Nephron (organoid): ENCODE measurements at regions not wholly inside any gene's neighbourhood (a gene's known extent, or its start where the extent isn't known, plus 50 kb on each side); places are given as distances from the start of the nearest gene placed in this dataset.
"Not testable (repeated sequence)": the region's sequence is repeated elsewhere in the genome, so short reads cannot be mapped to it uniquely, and the experiment has no call there.

Experiments used
- H3K27ac Mint-ChIP-seq, 3 experiments: 2 replicates each; pipeline ENCODE4 v1.8.0; 2020; ENCODE audit warnings: mixed read lengths in 3 of 3, mild to moderate bottlenecking in 2 of 3, moderate library complexity in 1 of 3
- H3K27me3 Mint-ChIP-seq: 2 replicates; pipeline ENCODE4 v1.8.0; 2021; ENCODE audit warnings: low read depth, mild to moderate bottlenecking, moderate library complexity, mixed read lengths
- H3K36me3 Mint-ChIP-seq: 2 replicates; pipeline ENCODE4 v1.8.0; 2020; ENCODE audit warnings: low read depth, mixed read lengths
- H3K4me1 Mint-ChIP-seq: 2 replicates; pipeline ENCODE4 v1.8.0; 2020; ENCODE audit warnings: mixed read lengths
- H3K4me3 Mint-ChIP-seq, 3 experiments: 2 replicates each; pipeline ENCODE4 v1.8.0; 2020; ENCODE audit warnings: mild to moderate bottlenecking in 3 of 3, mixed read lengths in 3 of 3, moderate library complexity in 2 of 3
- H3K9me3 Mint-ChIP-seq: 2 replicates; pipeline ENCODE4 v1.8.0; 2020; ENCODE audit warnings: mixed read lengths
- CTCF ChIP-seq, 3 experiments: fragments of 200-600 bp; sonication (generic); IDR thresholded peaks; one replicate each; pipeline ENCODE4 v1.5.0; 2021; ENCODE audit warnings: antibody characterized with exemption in 3 of 3; ENCODE audit not compliant: unreplicated experiment in 3 of 3

GRCh38 chr16:8120001-8120400, 470.3 kb downstream of the TMEM114 start:
- Mint-ChIP-seq H3K27ac (no peak overlapping the region), H3K4me3 (no peak overlapping the region), H3K4me1 (no peaks in the 10 kb centered on the region), H3K36me3 (peaks cover 4% of the 10 kb centered on the region), H3K9me3 (peaks cover 12% of the 10 kb centered on the region), H3K27me3 (no peaks in the 10 kb centered on the region)
- no peak for TF ChIP-seq CTCF (IDR thresholded peaks at IDR 0.05; ENCODE audit: unreplicated experiment in 3 of 3)

- H3K27me3 Mint-ChIP-seq, result peaks cover 3% of the 10 kb centered on the region
- no peak overlapping the region for H3K4me3 Mint-ChIP-seq
- H3K27ac Mint-ChIP-seq, result no peak overlapping the region
- no peaks in the 10 kb centered on the region for H3K4me1 Mint-ChIP-seq
- TF ChIP-seq CTCF (IDR thresholded peaks at IDR 0.05; ENCODE audit: unreplicated experiment in 3 of 3), result no peak
- peaks cover 22% of the 10 kb centered on the region for H3K9me3 Mint-ChIP-seq
- H3K36me3 Mint-ChIP-seq, result peaks cover 4% of the 10 kb centered on the region
These were observed 474.5 kb downstream of the TMEM114 start for GRCh38 chr16:8115814-8116213.

GRCh38 chr16:8114941-8115340, 475.4 kb downstream of the TMEM114 start:
- H3K4me1 Mint-ChIP-seq, result not testable (repeated sequence)
- peaks cover 22% of the 10 kb centered on the region for H3K9me3 Mint-ChIP-seq

GRCh38 chr16:8113843-8114242, 476.5 kb downstream of the TMEM114 start:
- H3K4me3 Mint-ChIP-seq, result no peak overlapping the region

More at GRCh38 chr16:8114941-8115340, 475.4 kb downstream of the TMEM114 start:
- H3K36me3 Mint-ChIP-seq, H3K4me3 Mint-ChIP-seq, H3K27ac Mint-ChIP-seq, H3K27me3 Mint-ChIP-seq: not testable (repeated sequence)

GRCh38 chr16:8110572-8111514, 479.5 kb downstream of the TMEM114 start:
- Mint-ChIP-seq H3K9me3 (peaks cover 17% of the 10 kb centered on the region), H3K27ac (no peak overlapping the region), H3K4me3 (no peak overlapping the region), H3K36me3 (peaks cover 3% of the 10 kb centered on the region), H3K27me3 (peaks cover 3% of the 10 kb centered on the region), H3K4me1 (no peaks in the 10 kb centered on the region)
- no peak for TF ChIP-seq CTCF (IDR thresholded peaks at IDR 0.05; ENCODE audit: unreplicated experiment in 3 of 3)

More at GRCh38 chr16:8113843-8114242, 476.5 kb downstream of the TMEM114 start:
- H3K9me3 Mint-ChIP-seq, result peaks cover 22% of the 10 kb centered on the region
- H3K27me3 Mint-ChIP-seq, result peaks cover 3% of the 10 kb centered on the region
- TF ChIP-seq CTCF (IDR thresholded peaks at IDR 0.05; ENCODE audit: unreplicated experiment in 3 of 3), result no peak
- peaks cover 4% of the 10 kb centered on the region for H3K36me3 Mint-ChIP-seq
- no peaks in the 10 kb centered on the region for H3K4me1 Mint-ChIP-seq
- peak overlapping the region in 1 of 3 experiments; percentile 2 for H3K27ac Mint-ChIP-seq

GRCh38 chr16:8109510-8110369, 480.6 kb downstream of the TMEM114 start:
- no peaks in the 10 kb centered on the region for H3K36me3 Mint-ChIP-seq
- no peaks in the 10 kb centered on the region for H3K4me1 Mint-ChIP-seq
- peaks cover 3% of the 10 kb centered on the region for H3K27me3 Mint-ChIP-seq
- TF ChIP-seq CTCF (IDR thresholded peaks at IDR 0.05; ENCODE audit: unreplicated experiment in 3 of 3), result no peak
- no peak overlapping the region for H3K4me3 Mint-ChIP-seq
- H3K9me3 Mint-ChIP-seq, result peaks cover 15% of the 10 kb centered on the region
- no peak overlapping the region for H3K27ac Mint-ChIP-seq
